ENCODE measurements at regions not wholly inside any gene's neighbourhood (a gene's known extent, or its start where the extent isn't known, plus 50 kb on each side); places are given as distances from the start of the nearest gene placed in this dataset.

GRCh38 chr10:2858452-2858851 is 208.9 kb upstream of the PFKP start:
- DNase-seq (ENCODE audit: low read depth), result no peak

GRCh38 chr10:2856598-2856997 is 210.8 kb upstream of the PFKP start:
- DNase-seq (ENCODE audit: low read depth), result no peak

- no peak for DNase-seq (ENCODE audit: low read depth)
These were observed 214.6 kb upstream of the PFKP start for GRCh38 chr10:2852574-2853323.

- DNase-seq (ENCODE audit: low read depth), result no peak
These were observed 215.8 kb upstream of the PFKP start for GRCh38 chr10:2851566-2851965.

DNA sequence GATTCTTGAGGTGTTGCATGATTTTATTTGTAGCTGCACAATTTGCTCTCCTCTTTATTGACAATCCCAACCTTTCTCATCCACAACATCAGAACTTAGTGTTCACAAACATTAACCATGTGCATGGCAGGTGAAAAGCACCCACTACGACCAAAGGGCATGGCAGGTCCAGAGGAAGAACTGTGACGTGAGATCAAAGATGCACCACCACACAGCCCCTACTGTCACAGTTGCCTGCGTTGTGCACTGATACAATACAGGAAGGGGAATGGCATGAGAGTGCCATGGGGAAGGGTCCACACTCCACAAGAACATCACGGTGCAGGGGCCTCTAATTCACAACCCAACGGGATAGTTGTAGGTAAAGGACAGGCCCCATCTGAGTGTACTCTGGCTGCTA is 217.1 kb upstream of the PFKP start:
- no peak for DNase-seq (ENCODE audit: low read depth)

- no peak for DNase-seq (ENCODE audit: low read depth)
These were observed 222.4 kb upstream of the PFKP start for GRCh38 chr10:2844925-2845324.

DNA sequence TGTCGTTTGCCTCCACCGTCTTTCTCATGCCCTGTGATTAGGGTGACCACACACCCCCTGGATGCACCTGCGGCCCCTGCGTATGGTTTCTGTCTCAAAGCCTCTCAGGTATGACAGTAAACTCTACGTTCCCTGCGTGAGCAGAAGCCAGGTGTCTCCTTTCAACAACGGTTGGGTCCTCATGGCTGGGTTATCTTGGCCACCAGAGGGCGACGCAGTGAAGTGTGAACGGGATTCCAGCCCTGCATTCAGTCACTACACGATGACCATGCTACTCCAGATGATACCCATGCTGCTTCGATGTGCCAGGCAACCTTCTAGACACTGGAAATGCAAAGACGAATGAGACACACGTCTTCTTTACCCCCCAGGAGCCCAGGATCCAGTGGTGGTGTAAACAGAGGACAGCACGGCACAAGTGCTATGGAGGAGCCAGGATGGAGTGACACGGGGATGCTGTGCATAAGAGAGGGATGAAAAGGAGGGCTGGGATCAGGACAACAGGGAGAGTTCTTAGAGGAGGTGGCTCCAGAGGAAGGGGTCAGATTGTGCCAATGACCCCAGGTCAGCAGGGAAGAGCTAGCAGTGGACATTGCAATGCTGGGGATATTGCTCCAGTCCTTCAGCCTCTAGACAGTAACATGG is 228.1 kb upstream of the PFKP start:
- peak; percentile 24 for DNase-seq (ENCODE audit: low read depth)

- peak; percentile 34 for DNase-seq (ENCODE audit: low read depth)
These were observed 229.7 kb upstream of the PFKP start for GRCh38 chr10:2837674-2838073.

DNA sequence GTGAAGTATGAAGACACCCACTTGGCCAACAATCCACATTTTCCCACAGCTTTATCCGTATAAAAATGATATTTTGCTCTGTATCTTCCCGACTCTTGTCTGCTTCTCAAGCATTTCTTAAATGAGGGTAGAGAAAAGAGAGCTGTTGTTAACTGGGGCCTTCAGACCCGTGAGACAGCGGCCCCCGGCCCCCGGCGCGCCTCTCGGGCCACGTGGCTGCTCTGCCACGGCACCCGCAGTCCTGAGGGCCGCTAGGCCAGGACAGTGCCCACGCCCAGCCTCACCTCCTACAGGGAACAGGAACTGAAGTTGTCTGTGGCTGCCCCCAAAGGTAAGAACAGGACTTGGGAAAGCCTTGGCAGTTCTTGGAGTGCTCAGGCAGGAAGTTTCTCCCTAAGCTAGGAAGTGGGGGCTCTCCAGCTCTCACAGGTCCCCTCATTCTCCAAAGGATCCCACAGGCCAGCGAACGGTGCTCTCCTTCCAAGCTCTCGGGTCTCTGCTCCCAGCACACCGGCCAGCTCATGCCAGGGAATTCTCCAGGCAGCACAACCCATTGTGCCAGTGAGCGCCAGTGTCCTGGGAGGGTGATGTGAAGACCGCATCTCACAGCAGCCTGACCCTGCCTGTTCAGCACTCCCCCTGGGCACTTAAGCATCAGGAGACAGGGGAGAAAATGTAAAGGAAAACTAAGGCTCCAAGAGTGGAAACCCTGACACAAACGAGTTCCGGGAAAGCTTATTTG is 230.3 kb upstream of the PFKP start:
- DNase-seq (ENCODE audit: low read depth), result no peak

DNA sequence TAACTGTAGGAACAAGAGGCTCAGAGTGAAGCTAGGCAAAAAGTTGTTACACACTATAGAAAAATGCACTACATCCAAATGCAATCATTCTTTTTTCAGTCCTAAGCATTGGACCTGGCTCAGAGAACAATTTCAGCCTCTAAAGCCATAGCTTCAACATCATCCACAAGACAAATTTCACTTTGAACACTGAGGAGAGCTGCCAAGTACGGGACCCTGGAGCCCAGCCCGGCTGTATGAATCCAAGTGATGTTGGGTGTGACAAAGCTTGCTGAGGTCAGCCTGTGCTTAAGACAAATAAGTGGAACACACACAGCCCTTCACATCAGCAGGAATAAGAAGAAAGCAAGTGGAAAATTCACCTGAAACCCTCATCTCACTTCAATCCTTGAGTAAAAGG is 233.1 kb upstream of the PFKP start:
- no peak for DNase-seq (ENCODE audit: low read depth)

DNA sequence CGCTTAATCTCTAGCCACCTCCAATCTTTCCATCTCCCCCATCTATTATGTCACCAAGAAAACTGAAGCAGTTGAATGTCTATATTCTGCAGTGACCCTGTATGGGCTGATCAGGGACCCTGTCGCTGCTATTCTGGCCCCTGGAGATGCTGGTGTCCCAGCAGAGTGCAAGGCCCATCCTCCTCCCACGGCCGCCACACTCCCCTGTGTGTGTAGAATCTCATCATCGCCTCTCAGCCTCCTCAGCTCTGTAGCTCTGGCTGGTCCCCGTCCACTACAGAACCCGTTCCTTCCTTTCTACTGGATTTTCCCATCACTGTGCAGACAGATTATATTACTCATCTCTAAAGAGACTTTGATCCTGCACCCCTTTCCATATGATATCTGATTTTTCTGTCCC is 235.8 kb upstream of the PFKP start:
- DNase-seq (ENCODE audit: low read depth), result no peak

GRCh38 chr10:2828741-2829140 is 238.6 kb upstream of the PFKP start:
- no peak for DNase-seq (ENCODE audit: low read depth)

DNA sequence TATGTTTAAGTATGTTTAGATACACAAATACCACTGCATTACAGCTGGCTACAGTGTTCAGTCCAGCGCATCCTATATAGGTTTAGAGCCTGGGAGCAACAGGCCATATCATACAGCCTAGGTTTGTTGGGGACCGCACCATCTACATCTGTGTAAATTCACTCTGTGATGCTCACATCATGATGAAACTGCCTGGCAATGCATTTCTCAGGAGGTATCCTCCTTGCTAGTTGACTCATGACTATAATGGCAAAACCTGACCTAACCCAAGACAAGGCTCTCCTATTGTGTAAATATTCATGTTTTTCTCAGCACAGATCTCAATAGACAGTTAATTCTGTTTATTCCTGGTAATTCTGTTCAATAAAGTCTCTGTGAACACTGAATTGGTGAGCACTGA is 240.7 kb upstream of the PFKP start:
- DNase-seq (ENCODE audit: low read depth), result no peak

GRCh38 chr10:2825841-2826240 is 241.5 kb upstream of the PFKP start:
- no peak for DNase-seq (ENCODE audit: low read depth)

- DNase-seq (ENCODE audit: low read depth), result no peak
These were observed 249.3 kb upstream of the PFKP start for GRCh38 chr10:2817940-2818636.

DNA sequence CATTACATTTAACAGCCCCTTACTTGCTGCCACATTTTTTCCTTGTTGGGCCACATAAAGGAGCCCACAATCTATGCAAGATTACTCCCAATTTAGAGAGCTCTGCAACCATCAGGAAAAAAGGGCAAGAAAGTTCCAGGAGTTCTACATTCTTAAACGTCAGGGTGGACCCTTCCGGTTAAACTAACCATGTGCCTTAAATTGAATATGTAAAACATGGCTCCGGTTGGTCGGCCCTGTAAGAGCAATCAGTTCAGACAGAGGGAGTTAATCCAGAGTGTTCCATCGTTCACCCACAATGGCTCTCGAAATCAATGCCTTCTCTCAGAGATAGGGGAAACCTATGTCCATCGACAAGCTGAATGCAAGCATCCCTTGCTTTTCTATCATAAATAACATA is 253.7 kb upstream of the PFKP start:
- DNase-seq (ENCODE audit: low read depth), result no peak

DNA sequence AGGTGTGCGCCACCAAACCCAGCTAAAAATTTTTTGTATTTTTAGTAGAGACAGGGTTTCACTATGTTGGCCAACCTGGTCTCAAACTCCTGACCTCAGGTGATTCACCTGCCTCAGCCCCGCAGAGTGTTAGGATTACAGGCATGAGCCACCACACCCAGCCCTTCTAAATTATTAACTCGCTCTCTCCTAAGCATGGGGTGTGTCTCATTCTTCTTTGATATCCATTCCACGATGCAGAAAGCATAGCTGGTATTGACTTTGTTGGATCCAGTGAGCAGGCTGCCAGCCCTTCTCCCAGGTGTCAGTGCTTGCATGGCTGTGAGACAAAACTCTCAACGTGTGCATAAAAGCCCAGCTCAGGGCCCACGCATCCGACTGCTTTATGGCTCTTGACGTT is 254.1 kb upstream of the PFKP start:
- DNase-seq (ENCODE audit: low read depth), result no peak

GRCh38 chr10:2812631-2813030 is 254.7 kb upstream of the PFKP start:
- no peak for DNase-seq (ENCODE audit: low read depth)

GRCh38 chr10:2800178-2800577 is 267.2 kb upstream of the PFKP start:
- DNase-seq (ENCODE audit: low read depth), result no peak

DNA sequence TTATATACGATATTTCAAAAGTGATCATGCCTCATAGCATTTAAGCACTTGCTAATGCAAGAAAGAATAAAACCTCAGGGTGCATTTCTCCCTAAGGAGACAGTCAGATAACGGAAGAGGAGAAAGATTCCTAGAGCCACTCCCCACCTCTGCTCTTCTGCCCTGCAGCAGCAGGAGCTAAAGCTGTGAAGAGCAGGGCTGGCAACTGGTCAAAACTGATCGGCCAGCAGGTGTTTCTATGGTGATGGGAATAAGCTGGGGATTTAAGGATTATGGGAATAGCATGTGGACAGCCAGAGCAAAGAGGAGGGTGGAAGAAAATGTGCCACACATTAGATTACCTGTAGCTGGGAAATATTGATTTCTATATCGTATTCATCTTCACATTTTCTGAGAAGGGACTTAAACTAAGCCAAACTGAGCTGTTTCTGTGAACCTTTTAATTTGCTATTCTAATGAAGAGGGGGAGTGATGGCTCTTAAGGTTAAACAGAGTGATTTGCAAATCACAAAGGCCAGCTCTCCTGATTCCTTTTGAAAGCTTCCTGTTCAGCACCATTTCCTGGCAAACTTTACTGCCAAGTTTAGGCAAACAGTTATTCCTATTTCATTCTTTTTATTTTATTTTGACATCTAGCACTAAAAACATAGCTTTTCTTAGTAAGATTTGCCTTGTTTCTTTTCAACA is 268.9 kb upstream of the PFKP start:
- DNase-seq (ENCODE audit: low read depth), result no peak

- no peak for DNase-seq (ENCODE audit: low read depth)
These were observed 275.4 kb upstream of the PFKP start for GRCh38 chr10:2791774-2792443.

All from EH (cell line).